DMS53 (cell line): ENCODE measurements at regions not wholly inside any gene's neighbourhood (a gene's known extent, or its start where the extent isn't known, plus 50 kb on each side); places are given as distances from the start of the nearest gene placed in this dataset.
"Not testable (repeated sequence)": the region's sequence is repeated elsewhere in the genome, so short reads cannot be mapped to it uniquely, and the experiment has no call there.

Source experiments
- DNase-seq: peaks from one replicate; lab custom pipeline; 2025; lab: John Stamatoyannopoulos, UW

DNA sequence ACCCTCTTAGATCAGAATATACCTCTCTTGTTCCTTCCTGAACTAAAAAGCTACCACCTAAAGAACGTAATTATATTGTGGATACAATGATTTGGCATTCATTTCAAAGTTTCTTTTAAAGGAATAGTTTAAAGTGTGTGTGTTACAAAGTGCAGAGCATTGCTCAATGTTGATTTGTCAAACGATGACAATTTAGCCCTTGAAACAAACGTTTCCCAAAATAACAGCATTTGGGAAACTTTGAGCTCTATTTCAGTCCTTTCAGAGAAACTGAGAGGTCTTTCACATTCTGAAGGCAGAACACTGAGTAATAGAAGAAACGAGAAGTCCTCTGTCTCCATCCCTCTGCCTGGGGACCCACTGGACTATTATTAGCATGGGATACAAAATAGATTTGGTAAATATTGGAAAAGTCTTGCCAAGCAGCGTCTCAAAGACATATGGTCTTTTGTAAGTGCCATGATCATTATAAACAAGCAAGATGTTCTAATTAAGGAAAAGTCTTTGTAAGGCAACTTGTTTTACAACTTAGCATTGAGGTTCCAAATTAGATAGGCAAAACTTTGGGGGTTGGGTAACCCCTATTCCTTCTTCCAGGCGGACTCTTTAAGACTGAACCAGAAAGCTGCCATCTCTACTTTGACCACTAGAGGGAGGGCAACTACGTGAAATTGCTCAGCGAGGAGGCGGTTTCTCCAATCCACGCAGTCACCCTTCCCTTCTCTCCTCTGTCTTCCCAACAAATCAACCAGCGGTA is 208.8 kb downstream of the RNF144B start:
- DNase-seq = peak; percentile 75

DNA sequence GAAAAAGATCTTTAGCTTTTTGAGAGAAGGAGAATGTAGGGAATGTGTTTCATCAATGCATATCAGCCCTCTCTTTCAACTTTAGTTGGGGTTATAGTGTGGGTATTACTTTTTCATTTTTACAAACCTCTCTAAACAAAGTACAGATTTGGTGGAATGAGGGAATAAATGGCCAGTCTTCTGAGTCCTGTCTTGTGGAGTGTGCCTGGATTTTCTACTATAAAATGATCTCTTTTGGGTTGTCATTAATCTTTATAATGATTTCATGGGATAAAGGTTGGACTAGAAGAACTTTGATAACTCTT is 209.3 kb downstream of the RNF144B start:
- DNase-seq = no peak

DNA sequence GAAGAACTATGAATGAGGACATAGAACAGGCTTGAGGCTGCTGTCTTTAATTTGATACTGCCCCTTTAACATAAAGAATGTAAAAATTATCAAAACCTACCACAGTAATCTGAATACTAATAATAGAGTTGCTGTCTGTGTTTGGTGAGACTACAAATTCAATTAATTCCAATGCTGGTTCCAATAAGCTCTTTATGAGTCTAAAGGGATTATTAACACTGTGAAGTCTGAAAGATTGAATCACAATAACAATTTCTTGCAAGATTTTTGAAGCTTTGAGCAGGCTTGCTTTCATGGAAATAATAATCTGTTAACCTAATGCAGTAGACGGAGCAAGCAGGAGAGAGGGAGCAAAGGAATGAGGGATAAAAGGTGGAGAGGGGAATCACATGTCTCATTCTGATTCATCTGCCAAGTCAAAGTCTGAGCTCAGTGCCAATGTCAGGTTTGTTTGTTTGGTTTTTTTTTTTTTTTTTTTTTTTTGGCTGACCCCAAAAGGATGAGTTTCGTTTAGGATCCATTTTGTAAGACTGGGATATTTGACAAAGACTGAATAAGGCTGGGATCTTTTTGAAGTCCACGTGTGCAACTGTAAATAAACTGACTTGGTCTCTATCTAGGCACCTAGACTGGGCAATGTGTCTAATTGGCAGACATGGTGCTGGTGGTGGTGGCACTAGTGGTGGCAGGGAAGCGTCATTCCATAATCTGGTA is 211.6 kb downstream of the RNF144B start:
- no peak for DNase-seq

DNA sequence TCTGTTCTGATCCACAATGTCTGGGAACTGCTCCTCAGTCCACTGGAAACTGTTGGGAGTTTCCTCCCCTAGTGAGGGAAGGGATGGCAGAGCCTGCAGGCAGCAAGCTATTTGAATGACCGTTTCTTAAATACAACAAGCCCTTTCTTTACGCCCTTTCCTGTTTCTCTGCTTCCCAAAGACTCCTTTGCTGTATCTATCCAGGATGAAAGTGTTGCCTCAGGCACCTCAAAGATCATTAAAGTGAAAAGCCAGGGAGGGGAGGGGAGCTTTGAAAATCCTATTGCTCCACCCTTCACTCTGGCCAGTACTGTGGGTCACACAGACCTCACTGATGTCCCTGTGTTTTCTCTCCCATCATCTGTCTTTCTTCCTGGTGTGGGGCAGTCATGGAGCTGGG is 213.1 kb downstream of the RNF144B start:
- DNase-seq = no peak

DNA sequence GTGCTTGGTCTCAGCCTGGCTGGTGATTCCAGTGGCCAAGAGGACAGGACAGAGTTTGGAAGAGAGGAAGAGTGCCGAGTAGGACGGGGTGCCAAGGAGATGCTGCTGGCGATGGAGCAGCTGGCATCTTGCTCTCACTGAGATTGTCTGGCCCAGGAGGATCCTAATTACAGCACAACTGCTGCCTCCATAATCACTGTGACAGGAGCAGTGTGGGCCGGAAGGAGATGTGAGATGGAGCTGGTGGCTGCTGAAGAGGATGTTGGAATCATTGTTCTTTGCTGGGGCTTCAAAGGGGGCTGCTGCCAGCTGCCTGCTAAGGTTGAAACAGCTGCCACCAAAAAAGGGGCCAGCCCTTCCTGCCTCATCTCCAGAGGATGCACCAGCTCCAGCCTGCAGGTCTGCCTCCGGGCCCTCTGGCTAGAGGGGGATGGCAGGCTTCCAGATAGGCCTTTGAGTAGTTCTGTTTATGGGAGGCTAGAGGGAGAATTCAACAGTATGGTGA is 214.4 kb downstream of the RNF144B start:
- DNase-seq = no peak

DNA sequence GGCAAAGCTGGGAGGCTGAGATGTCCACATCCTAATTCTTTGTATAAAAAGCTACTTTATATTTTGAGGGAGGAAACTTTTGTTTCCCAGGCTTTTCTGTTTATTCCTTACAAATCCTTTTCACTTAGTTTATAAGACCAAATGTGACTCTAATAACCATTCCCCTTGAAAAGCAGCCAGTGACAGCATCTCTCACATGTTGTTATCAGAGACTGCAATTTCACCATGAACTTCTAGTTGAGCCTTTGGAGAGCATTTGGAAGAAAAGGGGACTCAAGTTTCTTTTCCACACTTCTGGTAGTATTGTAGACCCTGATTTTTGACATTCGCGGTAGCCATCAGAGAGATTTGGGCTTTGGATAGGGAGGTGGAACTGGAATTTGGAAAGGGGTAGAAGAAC is 215.8 kb downstream of the RNF144B start:
- DNase-seq = no peak

DNA sequence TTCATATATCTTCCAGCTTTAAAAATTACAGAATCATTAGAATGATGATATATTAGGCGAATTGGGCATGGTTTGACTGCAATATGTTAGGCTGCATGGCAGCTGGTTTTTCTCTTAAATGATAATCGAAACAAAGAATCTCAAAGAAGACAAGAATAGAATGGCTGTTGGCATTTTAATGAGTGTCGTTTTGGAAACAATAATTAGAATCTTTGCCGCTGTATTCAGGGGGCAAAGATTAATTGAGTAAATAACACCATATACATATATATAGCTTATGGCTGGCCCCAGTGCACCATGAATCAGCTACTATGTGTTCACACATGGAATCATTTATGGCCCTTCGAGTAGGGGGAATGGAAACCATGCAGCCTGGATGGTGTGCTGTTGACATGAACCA is 216.2 kb downstream of the RNF144B start:
- no peak for DNase-seq

DNA sequence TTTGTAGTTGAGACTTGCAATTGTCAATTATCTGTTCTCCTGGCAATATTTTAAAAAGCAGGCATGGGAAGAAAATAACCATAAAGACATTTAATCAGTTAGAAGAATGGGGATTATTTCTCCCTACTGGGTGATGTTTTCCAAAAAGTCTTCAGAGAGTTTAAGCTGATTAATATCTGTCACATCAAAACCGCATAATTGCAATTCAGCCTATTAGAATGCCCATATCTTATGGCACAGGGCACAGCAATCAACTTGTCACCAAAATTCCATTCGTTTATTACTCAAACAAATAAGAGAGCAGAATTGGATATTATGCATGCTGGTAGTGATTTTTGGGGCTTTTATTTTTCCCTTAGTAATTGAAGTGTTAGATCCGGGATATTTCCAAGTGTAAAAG is 218.7 kb downstream of the RNF144B start:
- DNase-seq = no peak

DNA sequence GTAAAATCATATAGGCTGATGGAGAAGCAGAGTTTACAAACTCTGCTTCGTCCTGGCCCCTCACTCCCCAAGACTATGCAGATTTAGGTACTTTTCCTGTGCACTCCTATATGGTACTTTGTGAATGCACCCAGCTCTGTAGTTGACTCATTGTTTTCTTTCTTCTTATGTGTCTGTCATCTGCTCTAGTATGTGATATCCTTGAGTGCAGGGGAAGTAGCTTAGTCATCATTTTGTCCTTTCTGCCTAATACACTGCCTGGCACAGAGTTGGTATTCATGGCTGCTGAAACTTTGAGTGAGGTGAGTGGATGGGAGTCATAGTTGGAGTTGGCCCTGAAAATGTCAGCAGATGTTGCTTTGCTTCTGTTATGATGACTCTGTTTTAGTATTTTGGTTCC is 222.6 kb downstream of the RNF144B start:
- peak; percentile 20 for DNase-seq

DNA sequence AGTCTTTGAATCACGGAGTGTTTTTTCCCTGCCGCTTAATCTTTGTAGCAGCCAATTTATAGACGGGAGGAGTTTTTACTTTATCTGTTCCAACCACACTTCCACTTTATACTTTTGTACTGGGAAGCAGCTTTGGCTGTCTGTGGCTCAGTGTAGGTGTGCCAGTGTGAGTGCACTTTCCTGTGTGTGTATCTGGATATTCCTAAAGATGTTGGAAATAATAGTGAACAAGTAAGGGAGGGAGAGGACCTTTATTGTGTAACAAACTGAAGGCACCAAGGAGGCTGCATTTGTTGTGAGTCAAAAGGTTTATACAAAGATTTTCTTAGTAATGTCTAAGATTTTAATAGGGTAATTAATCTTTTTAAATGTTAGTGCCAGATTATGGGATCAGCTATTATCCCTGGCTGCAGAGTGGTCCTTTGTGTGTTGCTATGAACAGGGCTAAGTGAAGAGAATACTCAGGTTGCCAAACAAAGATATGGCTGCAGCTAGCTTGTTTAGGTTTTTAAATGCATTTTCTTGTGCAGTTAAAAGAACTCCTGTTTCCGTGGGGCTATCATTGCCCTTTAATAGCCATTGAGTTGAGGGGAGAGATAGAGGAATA is 226.3 kb downstream of the RNF144B start:
- no peak for DNase-seq

DNA sequence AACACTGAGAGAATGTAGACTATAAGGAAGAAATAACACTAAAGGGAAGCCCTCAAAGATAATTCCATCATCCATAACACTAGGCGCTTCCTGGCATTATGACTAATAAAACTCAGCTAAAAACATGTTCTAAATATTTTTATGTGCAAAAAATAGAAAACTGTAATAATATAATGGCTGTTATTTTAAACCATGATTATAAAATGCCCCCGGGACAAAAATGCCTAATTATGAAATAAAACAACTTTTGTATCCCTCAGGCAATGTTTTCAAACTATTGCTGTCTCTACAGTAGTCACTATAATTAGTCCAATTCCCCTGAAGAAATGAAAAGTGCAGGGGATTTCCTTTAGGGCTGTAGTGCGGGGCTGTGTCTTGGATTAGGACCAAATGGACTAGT is 242.4 kb downstream of the RNF144B start:
- no peak for DNase-seq

DNA sequence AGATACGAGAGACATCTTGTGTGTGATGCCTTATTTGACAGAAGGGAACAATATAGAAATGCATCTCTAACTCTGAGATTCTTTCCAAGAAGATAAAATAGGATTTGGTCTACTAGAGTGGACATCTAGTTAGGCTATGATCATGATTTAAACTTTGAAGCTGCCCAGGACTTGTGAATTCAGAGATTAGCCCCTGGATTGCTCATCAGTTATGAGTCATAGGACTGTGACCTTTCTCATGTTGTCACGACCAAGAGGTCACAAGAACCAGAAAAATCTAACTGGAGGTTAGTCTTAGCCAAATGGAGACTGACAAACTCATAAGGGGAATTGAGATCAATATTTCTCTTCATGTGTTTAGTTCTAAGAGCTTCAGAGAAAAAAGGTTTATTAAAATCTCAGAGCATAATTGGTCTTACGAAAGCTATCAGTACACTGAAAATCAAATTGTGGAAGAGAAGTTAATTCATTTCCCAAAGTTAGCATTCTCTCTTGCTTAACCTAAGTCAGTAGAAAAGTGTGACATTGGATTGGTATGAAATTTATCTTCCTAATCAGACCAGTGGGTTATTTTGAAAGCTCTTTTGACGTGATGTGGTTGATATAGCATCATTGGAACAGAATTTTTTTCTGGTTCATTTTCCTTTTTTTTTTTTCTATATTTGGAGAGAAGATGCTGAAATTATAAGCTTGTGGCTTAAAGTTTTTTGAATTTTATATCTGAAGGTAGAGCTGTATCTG is 245.7 kb downstream of the RNF144B start:
- DNase-seq = peak; percentile 45

DNA sequence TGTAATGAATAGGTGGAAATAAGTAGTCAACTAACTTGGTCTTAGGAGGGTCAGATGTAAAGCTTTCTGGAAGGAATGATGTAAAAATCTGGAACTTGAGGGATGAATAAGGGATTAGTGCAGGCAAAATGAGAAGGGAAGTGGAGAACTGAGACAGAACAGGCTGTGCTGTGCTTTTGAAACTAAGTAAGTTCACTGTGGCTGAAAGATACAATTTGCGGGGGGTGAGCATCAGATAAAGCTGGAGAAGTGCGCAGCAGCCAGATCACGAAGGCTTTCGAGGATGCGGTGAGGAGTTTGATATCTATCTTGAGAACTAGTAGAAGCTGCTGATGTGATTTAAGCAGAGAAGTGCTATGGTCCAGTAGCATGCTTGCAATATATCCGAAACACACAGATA is 247.8 kb downstream of the RNF144B start:
- no peak for DNase-seq

DNA sequence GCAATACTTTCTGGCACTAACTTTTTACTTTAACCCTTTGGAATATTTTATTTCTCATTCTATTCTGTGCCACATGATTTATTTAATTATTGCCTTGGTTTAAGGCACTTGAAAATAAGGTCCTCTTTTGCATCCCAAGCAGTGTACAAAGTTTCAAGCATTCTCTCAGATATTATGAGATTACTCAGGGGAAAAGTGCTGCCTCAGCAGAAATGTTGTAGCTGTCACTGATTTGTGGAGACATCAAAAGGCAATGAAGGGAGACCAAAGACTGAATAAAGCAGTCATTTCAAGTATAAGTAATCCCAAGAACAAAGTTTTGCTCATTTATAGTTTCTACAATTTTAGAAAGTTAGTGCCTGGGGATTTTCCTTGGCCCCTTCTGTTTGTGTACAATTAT is 253.0 kb downstream of the RNF144B start:
- no peak for DNase-seq

DNA sequence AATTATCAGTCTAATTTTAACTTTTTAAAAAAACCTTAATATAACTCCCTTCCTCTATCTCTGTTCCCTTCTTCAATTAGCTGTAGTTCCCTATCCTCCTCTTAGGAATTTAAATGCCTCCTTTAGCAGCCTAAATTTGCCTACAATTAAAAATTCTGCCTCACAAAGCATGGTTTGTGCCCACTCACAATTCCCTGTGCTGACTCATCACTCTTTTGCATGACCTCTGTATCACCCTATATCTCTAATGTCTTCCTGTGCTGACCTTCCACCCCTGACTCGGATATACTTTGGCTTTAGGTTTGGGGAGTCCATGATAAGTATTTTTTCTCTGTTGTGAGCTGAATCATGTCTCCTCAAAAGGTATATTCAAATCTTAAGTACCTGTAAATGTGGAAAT is 253.6 kb downstream of the RNF144B start:
- DNase-seq = no peak

DNA sequence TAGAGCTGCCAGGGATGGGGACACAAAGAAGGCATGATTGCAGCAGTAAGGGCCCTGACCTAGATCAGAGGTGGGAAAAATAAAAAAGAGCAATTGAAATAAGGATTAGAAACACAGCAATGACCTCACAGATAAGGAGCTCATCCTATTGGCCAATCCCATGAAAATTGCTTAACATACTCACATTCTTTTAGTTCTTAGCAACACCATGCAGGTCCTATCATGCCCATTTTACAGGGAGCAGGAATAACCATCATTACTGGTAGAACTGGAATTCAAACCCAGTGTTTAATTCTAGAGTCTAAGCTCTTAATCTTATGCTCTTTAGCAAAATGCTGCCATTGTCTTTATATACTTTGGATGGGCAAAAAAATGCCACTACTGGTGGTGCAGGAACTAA is 267.7 kb downstream of the RNF144B start:
- DNase-seq = no peak

DNA sequence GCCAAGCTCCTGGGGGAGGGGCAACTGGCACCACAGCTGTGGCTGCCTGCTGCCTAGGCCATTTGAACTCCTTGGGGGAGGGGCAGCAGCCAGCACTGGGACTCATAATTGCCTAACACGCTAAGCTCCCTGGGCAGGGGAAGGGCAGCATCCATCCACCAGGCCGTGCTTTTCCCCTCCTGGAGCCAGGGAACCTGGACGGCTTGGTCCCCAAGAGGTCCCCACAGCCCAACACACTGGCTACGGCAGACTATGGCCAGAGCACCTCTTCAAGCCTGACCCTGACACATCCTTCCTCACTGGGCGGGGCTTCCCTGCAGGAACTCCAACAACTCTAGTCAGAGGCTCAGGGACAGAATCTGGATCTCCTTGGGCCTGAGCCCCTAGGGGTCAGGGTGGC is 269.4 kb downstream of the RNF144B start:
- DNase-seq = no peak

DNA sequence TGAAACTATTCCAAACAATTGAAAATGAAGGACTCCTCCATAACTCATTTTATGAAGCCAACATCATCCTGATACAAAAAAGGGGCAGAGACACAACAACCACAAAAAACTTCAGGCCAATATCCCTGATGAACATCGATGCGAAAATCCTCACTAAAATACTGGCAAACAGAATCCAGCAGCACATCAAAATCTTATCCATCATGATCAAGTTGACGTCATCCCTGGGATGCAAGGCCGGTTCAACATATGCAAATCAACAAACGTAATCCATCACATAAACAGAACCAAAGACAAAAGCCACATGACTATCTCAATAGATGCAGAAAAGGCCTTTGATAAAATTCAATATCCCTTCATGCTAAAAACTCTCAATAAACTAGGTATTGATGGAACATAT is 272.8 kb downstream of the RNF144B start:
- DNase-seq = not testable (repeated sequence)

DNA sequence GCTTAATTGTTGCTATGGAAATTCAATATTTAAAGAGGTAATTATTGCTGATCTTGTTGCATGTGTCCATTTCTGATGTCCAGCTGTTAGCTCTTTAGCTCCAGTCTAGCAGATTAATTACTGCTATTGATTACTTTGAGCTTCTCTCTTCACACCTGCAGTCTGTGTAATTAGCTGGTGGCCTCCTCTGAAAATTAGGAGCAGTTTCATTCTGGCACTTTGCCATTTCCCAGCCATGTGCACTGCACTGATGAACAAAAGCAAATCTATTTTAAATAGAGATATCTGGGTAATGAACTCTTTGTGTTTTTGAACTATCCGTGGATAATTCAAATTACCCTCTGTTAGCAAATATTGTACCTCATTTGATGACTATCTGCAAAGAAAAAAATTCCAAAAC is 275.9 kb downstream of the RNF144B start:
- peak; percentile 38 for DNase-seq

DNA sequence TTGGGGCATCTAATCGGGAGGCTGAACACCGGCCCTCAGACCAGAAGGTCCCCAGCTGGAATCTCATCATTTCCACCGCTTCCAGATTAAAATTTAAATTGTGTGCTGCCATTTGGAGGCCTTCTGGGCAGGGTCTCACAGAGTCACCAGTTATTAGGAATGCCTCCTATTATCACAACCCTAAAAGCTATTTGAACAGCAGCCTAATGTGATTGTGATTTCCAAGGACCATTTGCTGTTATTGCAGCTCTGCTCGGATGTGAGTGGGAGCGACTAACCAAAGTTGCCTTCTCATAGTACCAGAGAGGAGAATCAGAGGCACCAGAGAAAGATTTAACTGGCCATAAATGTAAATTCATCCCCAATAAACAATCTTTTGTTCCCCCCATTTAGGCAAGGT is 277.3 kb downstream of the RNF144B start:
- DNase-seq = no peak

DNA sequence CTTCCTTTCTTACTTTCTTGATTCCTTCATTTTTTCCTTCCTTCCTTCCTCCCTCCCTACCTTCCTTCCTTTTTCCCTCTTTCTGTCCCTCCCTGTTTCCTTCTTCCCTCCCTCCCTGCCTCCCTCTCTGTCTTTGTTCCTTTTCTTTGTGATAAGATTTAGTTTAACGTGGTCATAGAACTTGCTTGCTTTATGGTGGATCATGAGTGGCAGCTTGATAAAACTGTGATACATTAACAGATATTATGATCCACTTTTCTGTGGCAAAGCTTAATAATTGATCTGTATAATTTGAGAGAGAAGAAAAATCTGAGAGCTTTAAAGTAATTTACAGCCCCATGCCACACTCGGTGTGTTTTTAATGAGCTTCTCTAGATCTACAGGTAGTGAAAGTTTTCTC is 280.5 kb downstream of the RNF144B start:
- DNase-seq = no peak

DNA sequence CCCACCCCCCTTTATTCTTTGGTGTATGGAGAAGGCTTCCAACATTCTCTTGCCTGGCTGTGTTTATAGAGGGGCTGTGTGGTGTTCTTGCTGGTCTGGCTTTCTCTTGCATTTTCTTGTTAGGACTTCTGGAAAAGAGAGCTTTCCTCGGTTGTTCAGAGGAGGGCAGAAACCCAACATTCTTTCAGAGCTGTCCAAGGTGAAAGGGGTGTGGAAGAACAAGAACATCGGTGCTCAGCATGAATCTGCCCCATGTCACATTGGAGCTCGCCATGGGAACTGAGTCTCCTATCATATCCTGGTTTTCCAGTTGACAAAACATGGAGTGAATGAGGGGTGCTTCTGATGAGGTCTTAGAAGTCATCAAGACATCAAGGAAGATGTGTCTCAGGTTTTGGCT is 281.8 kb downstream of the RNF144B start:
- DNase-seq = no peak

DNA sequence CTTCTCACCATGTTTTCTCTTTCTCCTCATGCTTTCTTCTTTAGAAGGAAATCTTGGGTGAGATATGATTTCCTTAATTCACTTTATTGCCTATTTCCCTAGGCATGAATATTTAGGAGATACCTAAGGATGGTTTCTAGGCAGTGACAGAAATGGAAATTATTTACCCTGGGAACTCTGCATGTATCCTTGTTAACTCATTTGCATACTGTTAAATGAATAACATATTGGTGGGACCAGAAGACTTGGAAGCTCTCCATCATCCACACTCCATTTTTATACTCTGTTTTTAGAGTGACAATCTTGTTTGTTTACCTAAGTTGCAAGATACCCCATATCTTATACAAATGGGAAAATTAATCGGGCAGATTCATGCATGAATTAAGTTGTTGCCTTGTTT is 285.7 kb downstream of the RNF144B start:
- DNase-seq = no peak
